Heart left ventricle (tissue), 13 donors: ENCODE measurements at regions not wholly inside any gene's neighbourhood (a gene's known extent, or its start where the extent isn't known, plus 50 kb on each side); places are given as distances from the start of the nearest gene placed in this dataset.

Source experiments
- POLR2A ChIP-seq, 2 donors: fragments of 450-650 bp; IDR thresholded peaks; one replicate each; pipeline ENCODE4 v1.6.1; 2017; ENCODE audit warnings: antibody characterized with exemption in 2 of 2, mild to moderate bottlenecking in 2 of 2, moderate library complexity in 2 of 2
- TF ChIP-seq, protein P1 (sequence below), 12 donors: fragments of 200-600 bp; sonication (generic) in 4 of 12; IDR thresholded peaks; one replicate each; pipeline versions ENCODE4 v1.5.0 to v1.8.0; 2018 to 2022; ENCODE audit warnings: antibody characterized with exemption in 12 of 12, mild to moderate bottlenecking in 5 of 12
- donor health status: ischemic (EF 13 %, LVEDD 7.1; RV severe dilation, severe dysfunction).
- donor health status: DM: no; HTN: yes; CAD: no.
- donor health status: DM: no; HTN: no; CAD: no.
- donor health status: ischemic (EF 25% LVEDD 6.9; RV normal size, moderate dysfunction).
- donor health status: ischemic (EF 25% LVEDD 5.7; RV mildly dilated, moderate dysfunction).
- donor health status: ischemic (EF 35%, LVEDD 5.7; RV mildly dilated, moderate dysfunction).
- donor health status: nonischemic (EF 11% LVEDD 7.7; RV severe dilation, severe dysfunction).
- donor health status: DM: yes; HTN: yes; CAD: no.
- donor health status: PGD.
- donor health status: ischemic (EF 29% LVEDD 5.4; RV normal size, mild dysfunction).
- donor health status: nonischemic (EF 23%, LVEDD 6.1; RV moderate dilation, normal function).

DNA sequence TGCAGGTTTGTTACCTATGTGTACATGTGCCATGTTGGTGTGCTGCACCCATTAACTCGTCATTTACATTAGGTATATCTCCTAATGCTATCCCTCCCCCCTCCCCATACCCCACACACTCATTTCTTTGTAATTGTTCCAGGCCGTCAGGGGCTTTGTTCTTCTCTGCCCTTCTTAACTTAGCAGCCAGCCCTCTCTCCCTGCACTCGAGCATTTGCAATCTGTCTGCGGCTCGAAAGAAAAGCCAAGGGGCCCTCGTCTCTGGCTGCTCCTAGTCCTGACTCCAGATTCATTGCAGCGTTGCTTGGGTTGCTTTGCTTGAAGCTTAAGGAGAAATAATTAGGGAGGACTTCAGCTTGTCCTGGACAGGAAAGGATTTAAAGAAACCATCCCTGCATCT, 85.7 kb downstream of the ATP1A1 start:
- TF ChIP-seq POLR2A (IDR thresholded peaks at IDR 0.05): no peak
- TF ChIP-seq, protein P1, sequence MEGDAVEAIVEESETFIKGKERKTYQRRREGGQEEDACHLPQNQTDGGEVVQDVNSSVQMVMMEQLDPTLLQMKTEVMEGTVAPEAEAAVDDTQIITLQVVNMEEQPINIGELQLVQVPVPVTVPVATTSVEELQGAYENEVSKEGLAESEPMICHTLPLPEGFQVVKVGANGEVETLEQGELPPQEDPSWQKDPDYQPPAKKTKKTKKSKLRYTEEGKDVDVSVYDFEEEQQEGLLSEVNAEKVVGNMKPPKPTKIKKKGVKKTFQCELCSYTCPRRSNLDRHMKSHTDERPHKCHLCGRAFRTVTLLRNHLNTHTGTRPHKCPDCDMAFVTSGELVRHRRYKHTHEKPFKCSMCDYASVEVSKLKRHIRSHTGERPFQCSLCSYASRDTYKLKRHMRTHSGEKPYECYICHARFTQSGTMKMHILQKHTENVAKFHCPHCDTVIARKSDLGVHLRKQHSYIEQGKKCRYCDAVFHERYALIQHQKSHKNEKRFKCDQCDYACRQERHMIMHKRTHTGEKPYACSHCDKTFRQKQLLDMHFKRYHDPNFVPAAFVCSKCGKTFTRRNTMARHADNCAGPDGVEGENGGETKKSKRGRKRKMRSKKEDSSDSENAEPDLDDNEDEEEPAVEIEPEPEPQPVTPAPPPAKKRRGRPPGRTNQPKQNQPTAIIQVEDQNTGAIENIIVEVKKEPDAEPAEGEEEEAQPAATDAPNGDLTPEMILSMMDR (IDR thresholded peaks at IDR 0.05): no peak
